ENCODE measurements at regions not wholly inside any gene's neighbourhood (a gene's known extent, or its start where the extent isn't known, plus 50 kb on each side); places are given as distances from the start of the nearest gene placed in this dataset.

- Histone ChIP-seq H4K20me1 (ENCODE audit: insufficient read depth, low read length) (no peaks in the 10 kb centered on the region), H3K79me2 (ENCODE audit: insufficient read depth, low read length) (no peaks in the 10 kb centered on the region), H3K36me3 (ENCODE audit: insufficient read depth, low read length) (no peaks in the 10 kb centered on the region), H2AFZ (ENCODE audit: low read depth, low read length) (no peak overlapping the region), H3K27me3 (ENCODE audit: insufficient read depth, low read length, poor library complexity) (no peaks in the 10 kb centered on the region), H3K9me3 (ENCODE audit: insufficient read depth, low read length, severe bottlenecking) (no peaks in the 10 kb centered on the region), H3K4me2 (ENCODE audit: insufficient read depth, low read length) (no peak overlapping the region), H3K4me1 (ENCODE audit: insufficient read depth, low read length) (peaks cover 3% of the 10 kb centered on the region; the same call in 1 of the 2 replicates), H3K9ac (ENCODE audit: low read depth, low read length) (no peak overlapping the region), H3K27ac (ENCODE audit: low read length) (no peak overlapping the region), H3K4me3 (ENCODE audit: low read depth in 1 of 2, low read length in 2 of 2) (no peak overlapping the region)
- ATAC-seq (ENCODE audit: insufficient read depth, low read depth) (no peak), DNase-seq (no peak)
- TF ChIP-seq CTCF (IDR thresholded peaks at IDR 0.05; ENCODE audit: borderline replicate concordance, extremely low read depth, low read length, poor library complexity, severe bottlenecking) (no peak), EZH2 (IDR thresholded peaks at IDR 0.05; ENCODE audit: borderline replicate concordance, low read depth, low read length, severe bottlenecking) (no peak)
These were observed 273.2 kb upstream of the RGMA start for GRCh38 chr15:93362203-93362602.

GRCh38 chr15:93361703-93362102 is 272.7 kb upstream of the RGMA start:
- TF ChIP-seq EZH2 (IDR thresholded peaks at IDR 0.05; ENCODE audit: borderline replicate concordance, low read depth, low read length, severe bottlenecking) (no peak), CTCF (IDR thresholded peaks at IDR 0.05; ENCODE audit: borderline replicate concordance, extremely low read depth, low read length, poor library complexity, severe bottlenecking) (no peak)
- no peaks in the 10 kb centered on the region for H3K36me3 ChIP-seq (ENCODE audit: insufficient read depth, low read length)
- no peak overlapping the region for H2AFZ ChIP-seq (ENCODE audit: low read depth, low read length)
- DNase-seq, result no peak
- H3K4me3 ChIP-seq (ENCODE audit: low read depth in 1 of 2, low read length in 2 of 2), result no peak overlapping the region
- ATAC-seq (ENCODE audit: insufficient read depth, low read depth), result no peak
- peaks cover 3% of the 10 kb centered on the region; the same call in 1 of the 2 replicates for H3K4me1 ChIP-seq (ENCODE audit: insufficient read depth, low read length)
- H3K9ac ChIP-seq (ENCODE audit: low read depth, low read length), result no peak overlapping the region
- H3K27me3 ChIP-seq (ENCODE audit: insufficient read depth, low read length, poor library complexity), result no peaks in the 10 kb centered on the region
- H3K9me3 ChIP-seq (ENCODE audit: insufficient read depth, low read length, severe bottlenecking), result no peaks in the 10 kb centered on the region
- H3K27ac ChIP-seq (ENCODE audit: low read length), result no peak overlapping the region
- no peaks in the 10 kb centered on the region for H3K79me2 ChIP-seq (ENCODE audit: insufficient read depth, low read length)
- H3K4me2 ChIP-seq (ENCODE audit: insufficient read depth, low read length), result no peak overlapping the region
- no peaks in the 10 kb centered on the region for H4K20me1 ChIP-seq (ENCODE audit: insufficient read depth, low read length)

DNA sequence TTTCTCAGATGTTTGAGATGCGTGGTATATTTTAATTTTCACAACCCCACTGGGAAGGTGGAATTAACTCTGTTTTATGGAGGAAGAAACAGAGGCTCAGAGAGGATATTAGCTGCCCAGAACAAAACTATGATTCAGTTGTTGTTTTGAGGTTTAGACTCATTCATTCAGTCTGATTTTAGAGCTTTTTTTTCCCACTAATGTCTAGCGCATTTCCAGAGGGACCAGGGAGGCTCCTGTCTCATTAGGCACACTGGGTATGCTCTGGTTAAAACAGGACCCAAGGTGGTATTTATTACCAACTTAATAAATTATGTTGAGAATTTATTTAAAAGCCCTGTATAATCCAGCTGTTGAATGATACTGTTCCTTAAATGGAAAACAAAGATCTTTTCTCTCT is 272.0 kb upstream of the RGMA start:
- H3K4me2 ChIP-seq (ENCODE audit: insufficient read depth, low read length), result no peak overlapping the region
- no peaks in the 10 kb centered on the region for H3K36me3 ChIP-seq (ENCODE audit: insufficient read depth, low read length)
- H3K79me2 ChIP-seq (ENCODE audit: insufficient read depth, low read length), result no peaks in the 10 kb centered on the region
- no peaks in the 10 kb centered on the region for H3K27me3 ChIP-seq (ENCODE audit: insufficient read depth, low read length, poor library complexity)
- TF ChIP-seq CTCF (IDR thresholded peaks at IDR 0.05; ENCODE audit: borderline replicate concordance, extremely low read depth, low read length, poor library complexity, severe bottlenecking), result no peak
- no peak for TF ChIP-seq EZH2 (IDR thresholded peaks at IDR 0.05; ENCODE audit: borderline replicate concordance, low read depth, low read length, severe bottlenecking)
- no peaks in the 10 kb centered on the region for H4K20me1 ChIP-seq (ENCODE audit: insufficient read depth, low read length)
- no peak overlapping the region for H3K4me3 ChIP-seq (ENCODE audit: low read depth in 1 of 2, low read length in 2 of 2)
- no peaks in the 10 kb centered on the region for H3K4me1 ChIP-seq (ENCODE audit: insufficient read depth, low read length)
- ATAC-seq (ENCODE audit: insufficient read depth, low read depth) (no peak), DNase-seq (no peak)
- no peak overlapping the region for H3K27ac ChIP-seq (ENCODE audit: low read length)
- no peak overlapping the region for H3K9ac ChIP-seq (ENCODE audit: low read depth, low read length)
- H2AFZ ChIP-seq (ENCODE audit: low read depth, low read length), result no peak overlapping the region
- no peaks in the 10 kb centered on the region for H3K9me3 ChIP-seq (ENCODE audit: insufficient read depth, low read length, severe bottlenecking)

DNA sequence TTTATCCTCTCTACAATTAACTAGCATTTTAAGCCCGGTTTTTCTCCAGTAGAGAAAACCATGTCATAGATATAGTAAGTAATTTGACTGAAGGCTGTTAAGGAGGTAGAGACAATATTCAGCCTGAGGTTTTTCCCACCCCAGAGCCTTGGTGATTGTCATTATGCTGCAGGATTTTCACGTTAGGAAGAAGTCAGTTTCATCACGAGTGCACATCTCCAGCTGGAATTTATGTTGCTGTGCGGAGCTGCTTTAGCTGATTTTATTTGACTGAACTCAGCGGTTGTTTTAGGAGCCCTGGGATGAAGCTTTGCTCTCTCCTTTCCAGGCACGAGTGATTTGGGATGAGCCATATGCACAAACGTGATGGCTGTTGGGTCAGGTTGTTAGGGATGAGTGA is 271.3 kb upstream of the RGMA start:
- Histone ChIP-seq H3K27me3 (ENCODE audit: insufficient read depth, low read length, poor library complexity) (no peaks in the 10 kb centered on the region), H4K20me1 (ENCODE audit: insufficient read depth, low read length) (no peaks in the 10 kb centered on the region), H2AFZ (ENCODE audit: low read depth, low read length) (no peak overlapping the region), H3K4me1 (ENCODE audit: insufficient read depth, low read length) (no peaks in the 10 kb centered on the region), H3K4me3 (ENCODE audit: low read depth in 1 of 2, low read length in 2 of 2) (no peak overlapping the region), H3K9ac (ENCODE audit: low read depth, low read length) (no peak overlapping the region), H3K79me2 (ENCODE audit: insufficient read depth, low read length) (no peaks in the 10 kb centered on the region), H3K4me2 (ENCODE audit: insufficient read depth, low read length) (no peak overlapping the region), H3K27ac (ENCODE audit: low read length) (no peak overlapping the region), H3K36me3 (ENCODE audit: insufficient read depth, low read length) (no peaks in the 10 kb centered on the region), H3K9me3 (ENCODE audit: insufficient read depth, low read length, severe bottlenecking) (no peaks in the 10 kb centered on the region)
- TF ChIP-seq EZH2 (IDR thresholded peaks at IDR 0.05; ENCODE audit: borderline replicate concordance, low read depth, low read length, severe bottlenecking) (no peak), CTCF (IDR thresholded peaks at IDR 0.05; ENCODE audit: borderline replicate concordance, extremely low read depth, low read length, poor library complexity, severe bottlenecking) (no peak)
- ATAC-seq (ENCODE audit: insufficient read depth, low read depth), result no peak
- no peak for DNase-seq
